Fibroblast of lung (primary cell): ENCODE measurements at regions not wholly inside any gene's neighbourhood (a gene's known extent, or its start where the extent isn't known, plus 50 kb on each side); places are given as distances from the start of the nearest gene placed in this dataset.

Experiments
- DNase-seq, 2 donors: peaks; one replicate each; pipeline versions ENCODE4 v3.0.0 to v3.0.0-alpha.2; 2010; ENCODE audit warnings: low read depth in 2 of 2
- H2AFZ ChIP-seq: 2 replicates; pipeline ENCODE4 v1.5.1; 2012; ENCODE audit warnings: low read length, control low read depth, inconsistent platforms
- H3K27ac ChIP-seq: 2 replicates; pipeline ENCODE4 v1.5.1; 2011; ENCODE audit warnings: low read length, control low read depth; ENCODE audit not compliant: insufficient read depth
- H3K27me3 ChIP-seq: 2 replicates; pipeline ENCODE4 v1.5.1; 2011; ENCODE audit warnings: mild to moderate bottlenecking, low read length; ENCODE audit not compliant: control insufficient read depth, insufficient read depth
- H3K36me3 ChIP-seq: 2 replicates; pipeline ENCODE4 v1.5.1; 2011; ENCODE audit warnings: low read length; ENCODE audit not compliant: control insufficient read depth, insufficient read depth
- H3K4me1 ChIP-seq: 2 replicates; pipeline ENCODE4 v1.5.1; 2011; ENCODE audit warnings: low read length; ENCODE audit not compliant: control insufficient read depth, insufficient read depth; ENCODE audit errors: extremely low read depth
- H3K4me2 ChIP-seq: 2 replicates; pipeline ENCODE4 v1.5.1; 2011; ENCODE audit warnings: low read length, control low read depth; ENCODE audit not compliant: insufficient read depth; ENCODE audit errors: extremely low read depth
- H3K4me3 ChIP-seq, 4 experiments: fragments of 200-600 bp in 1 of 4; sonication (generic) in 1 of 4; replicated peaks in 1 of 4; 2 replicates each; pipeline ENCODE4 v1.5.1; 2011 to 2016; ENCODE audit warnings: low read length in 4 of 4, low read depth in 3 of 4, mild to moderate bottlenecking in 3 of 4, control low read depth in 2 of 4, inconsistent platforms in 1 of 4, mixed read lengths in 1 of 4; ENCODE audit not compliant: insufficient read depth in 1 of 4; ENCODE audit errors: control extremely low read depth in 1 of 4
- H3K79me2 ChIP-seq: 2 replicates; pipeline ENCODE4 v1.5.1; 2012; ENCODE audit warnings: mild to moderate bottlenecking, low read length, inconsistent platforms; ENCODE audit not compliant: control insufficient read depth, insufficient read depth
- H3K9ac ChIP-seq: 2 replicates; pipeline ENCODE4 v1.5.1; 2011; ENCODE audit warnings: mild to moderate bottlenecking, low read length, control low read depth; ENCODE audit not compliant: insufficient read depth
- H3K9me3 ChIP-seq: 2 replicates; pipeline ENCODE4 v1.5.1; 2012; ENCODE audit warnings: low read depth, low read length; ENCODE audit not compliant: control insufficient read depth, insufficient read depth
- H4K20me1 ChIP-seq: 2 replicates; pipeline ENCODE4 v1.5.1; 2011; ENCODE audit warnings: low read length; ENCODE audit not compliant: control insufficient read depth, insufficient read depth; ENCODE audit errors: extremely low read depth
- EZH2 ChIP-seq: IDR thresholded peaks from 2 replicates; pipeline ENCODE4 v1.5.1; 2012; ENCODE audit warnings: low read length, control low read depth, mild to moderate bottlenecking; ENCODE audit errors: missing control alignments
- TF ChIP-seq, protein P1 (sequence below), 2 donors: IDR thresholded peaks in 1 of 2; conservative IDR thresholded peaks in 1 of 2; 1 replicate in 1 of 2; 2 replicates in 1 of 2; pipeline ENCODE4 v1.5.1; 2011 to 2012; ENCODE audit warnings: low read length in 2 of 2, control low read depth in 1 of 2, inconsistent platforms in 1 of 2, low read depth in 1 of 2, mild to moderate bottlenecking in 1 of 2

DNA sequence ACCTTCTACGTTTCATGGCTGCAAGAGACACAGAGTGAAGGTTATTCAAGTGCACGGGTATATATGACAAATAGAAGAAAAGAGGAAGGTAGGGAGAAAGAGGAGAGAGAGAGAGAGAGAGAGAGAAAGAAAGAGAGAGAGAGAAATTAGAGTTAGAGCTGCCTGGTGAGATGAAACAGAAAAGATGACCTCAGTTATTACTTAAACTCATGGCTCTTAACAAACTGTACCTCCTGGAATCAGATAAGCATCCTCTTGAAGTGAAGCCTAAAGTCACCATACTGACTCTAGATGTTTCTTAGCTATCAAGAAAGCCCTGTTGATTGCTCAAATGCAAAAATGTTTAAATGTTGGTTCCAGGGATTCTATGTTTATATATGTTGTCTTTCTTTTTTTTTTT is 597.7 kb upstream of the ZP4 start:
- no peak overlapping the region for H3K27ac ChIP-seq
- no peaks in the 10 kb centered on the region for H4K20me1 ChIP-seq
- H3K4me3 ChIP-seq, result no peak overlapping the region
- no peaks in the 10 kb centered on the region for H3K9me3 ChIP-seq
- no peak overlapping the region for H2AFZ ChIP-seq
- H3K36me3 ChIP-seq, result no peaks in the 10 kb centered on the region
- peak in 1 of 2 donors; percentile 30 for DNase-seq
- no peak overlapping the region for H3K9ac ChIP-seq
- no peak overlapping the region for H3K4me2 ChIP-seq
- H3K27me3 ChIP-seq, result no peaks in the 10 kb centered on the region
- no peaks in the 10 kb centered on the region for H3K4me1 ChIP-seq
- no peaks in the 10 kb centered on the region for H3K79me2 ChIP-seq
- TF ChIP-seq, protein P1, sequence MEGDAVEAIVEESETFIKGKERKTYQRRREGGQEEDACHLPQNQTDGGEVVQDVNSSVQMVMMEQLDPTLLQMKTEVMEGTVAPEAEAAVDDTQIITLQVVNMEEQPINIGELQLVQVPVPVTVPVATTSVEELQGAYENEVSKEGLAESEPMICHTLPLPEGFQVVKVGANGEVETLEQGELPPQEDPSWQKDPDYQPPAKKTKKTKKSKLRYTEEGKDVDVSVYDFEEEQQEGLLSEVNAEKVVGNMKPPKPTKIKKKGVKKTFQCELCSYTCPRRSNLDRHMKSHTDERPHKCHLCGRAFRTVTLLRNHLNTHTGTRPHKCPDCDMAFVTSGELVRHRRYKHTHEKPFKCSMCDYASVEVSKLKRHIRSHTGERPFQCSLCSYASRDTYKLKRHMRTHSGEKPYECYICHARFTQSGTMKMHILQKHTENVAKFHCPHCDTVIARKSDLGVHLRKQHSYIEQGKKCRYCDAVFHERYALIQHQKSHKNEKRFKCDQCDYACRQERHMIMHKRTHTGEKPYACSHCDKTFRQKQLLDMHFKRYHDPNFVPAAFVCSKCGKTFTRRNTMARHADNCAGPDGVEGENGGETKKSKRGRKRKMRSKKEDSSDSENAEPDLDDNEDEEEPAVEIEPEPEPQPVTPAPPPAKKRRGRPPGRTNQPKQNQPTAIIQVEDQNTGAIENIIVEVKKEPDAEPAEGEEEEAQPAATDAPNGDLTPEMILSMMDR (conservative IDR thresholded peaks at IDR 0.05 in 1 of 2, IDR thresholded peaks at IDR 0.05 in 1 of 2; ENCODE audit: low read depth in 1 of 2, low read length in 2 of 2), result no peak
- TF ChIP-seq EZH2, result no peak

DNA sequence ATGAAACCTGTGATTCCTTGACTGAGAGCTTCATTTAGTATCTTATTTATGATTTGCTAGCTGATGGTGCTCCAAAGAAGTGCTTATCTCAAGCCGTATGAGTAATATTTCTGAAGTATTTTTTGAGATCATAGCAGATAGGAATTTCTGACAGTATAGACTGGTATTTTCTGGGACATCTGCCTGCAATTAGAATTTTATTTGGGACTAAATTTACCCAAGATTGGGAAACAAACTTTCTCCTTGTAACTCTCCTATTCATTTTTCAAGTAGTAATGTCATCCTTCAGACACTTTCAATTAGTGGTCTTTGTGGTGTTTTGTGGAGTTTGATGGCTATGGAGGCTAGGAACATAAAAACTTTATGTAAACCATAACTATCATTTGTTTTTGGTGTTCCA is 597.2 kb upstream of the ZP4 start:
- Histone ChIP-seq H3K4me2 (no peak overlapping the region), H3K27ac (no peak overlapping the region), H3K4me1 (no peaks in the 10 kb centered on the region), H3K27me3 (no peaks in the 10 kb centered on the region), H2AFZ (no peak overlapping the region), H3K36me3 (no peaks in the 10 kb centered on the region), H3K9me3 (no peaks in the 10 kb centered on the region), H3K4me3 (no peak overlapping the region), H3K9ac (no peak overlapping the region), H4K20me1 (no peaks in the 10 kb centered on the region), H3K79me2 (no peaks in the 10 kb centered on the region)
- TF ChIP-seq EZH2, result no peak
- TF ChIP-seq, protein P1 (conservative IDR thresholded peaks at IDR 0.05 in 1 of 2, IDR thresholded peaks at IDR 0.05 in 1 of 2; ENCODE audit: low read depth in 1 of 2, low read length in 2 of 2), result no peak
- peak in 1 of 2 donors; percentile 45 for DNase-seq

DNA sequence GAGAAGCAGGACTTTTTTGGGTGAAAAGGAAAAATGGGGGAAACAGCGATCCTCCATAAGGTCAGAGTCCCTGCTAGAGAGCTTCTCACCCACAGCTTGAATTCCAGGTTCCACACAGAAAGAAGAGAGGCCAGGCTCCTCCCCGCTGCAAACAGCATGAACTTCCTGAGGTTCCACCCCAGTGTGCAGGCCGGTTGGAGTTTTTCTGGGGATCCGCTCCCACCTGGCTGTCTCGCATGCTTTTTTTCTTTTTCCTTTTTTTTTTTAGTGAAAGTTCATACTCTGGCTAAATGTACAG is 595.1 kb upstream of the ZP4 start:
- Histone ChIP-seq H2AFZ (no peak overlapping the region), H3K9me3 (no peaks in the 10 kb centered on the region)

More for the DNA sequence above, 595.1 kb upstream of the ZP4 start:
- Histone ChIP-seq H3K27me3 (no peaks in the 10 kb centered on the region), H3K4me1 (no peaks in the 10 kb centered on the region), H3K9ac (no peak overlapping the region), H3K4me2 (no peak overlapping the region), H3K79me2 (no peaks in the 10 kb centered on the region), H3K27ac (no peak overlapping the region), H3K4me3 (no peak overlapping the region), H4K20me1 (no peaks in the 10 kb centered on the region), H3K36me3 (no peaks in the 10 kb centered on the region)
- DNase-seq, result no peak
- TF ChIP-seq, protein P1 (conservative IDR thresholded peaks at IDR 0.05 in 1 of 2, IDR thresholded peaks at IDR 0.05 in 1 of 2; ENCODE audit: low read depth in 1 of 2, low read length in 2 of 2), result no peak
- TF ChIP-seq EZH2, result no peak
